HG03280 (cell line): ENCODE measurements at regions not wholly inside any gene's neighbourhood (a gene's known extent, or its start where the extent isn't known, plus 50 kb on each side); places are given as distances from the start of the nearest gene placed in this dataset.
A peak's percentile ranks its signal among the peaks of the same experiment; 100 is the strongest.

Source experiments
- ATAC-seq: cut with Tn5 transposase; IDR thresholded peaks from one replicate; pipeline ENCODE4 v1.9.1; 2021; ENCODE audit warnings: mild to moderate bottlenecking, moderate library complexity; ENCODE audit not compliant: unreplicated experiment

DNA sequence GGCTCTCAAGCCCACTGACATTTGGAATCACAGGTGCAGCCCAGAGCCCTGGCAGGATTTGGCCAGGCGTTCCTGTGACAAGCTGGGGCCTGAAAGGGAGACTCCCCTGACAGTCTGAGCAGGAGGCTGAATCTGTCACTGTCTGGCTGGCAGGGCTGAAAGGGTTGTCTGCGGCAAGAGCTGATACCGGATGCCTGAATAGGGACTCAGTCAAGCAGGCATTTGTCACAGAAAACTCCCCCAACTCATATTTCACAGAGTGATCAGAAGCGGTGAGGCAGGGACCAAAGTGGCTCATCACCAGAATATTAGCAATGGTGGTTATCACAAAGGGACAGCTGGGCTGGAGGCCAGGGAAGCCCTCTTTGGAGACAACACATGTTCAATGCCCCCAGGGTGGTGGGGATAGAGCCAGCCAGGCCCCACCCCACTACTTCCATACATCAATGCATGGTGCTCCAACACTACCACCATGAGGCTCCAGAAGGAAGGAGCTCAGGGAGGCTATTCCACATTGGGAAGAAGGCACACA, 295.5 kb downstream of the DTWD2 start:
- ATAC-seq, result no peak

DNA sequence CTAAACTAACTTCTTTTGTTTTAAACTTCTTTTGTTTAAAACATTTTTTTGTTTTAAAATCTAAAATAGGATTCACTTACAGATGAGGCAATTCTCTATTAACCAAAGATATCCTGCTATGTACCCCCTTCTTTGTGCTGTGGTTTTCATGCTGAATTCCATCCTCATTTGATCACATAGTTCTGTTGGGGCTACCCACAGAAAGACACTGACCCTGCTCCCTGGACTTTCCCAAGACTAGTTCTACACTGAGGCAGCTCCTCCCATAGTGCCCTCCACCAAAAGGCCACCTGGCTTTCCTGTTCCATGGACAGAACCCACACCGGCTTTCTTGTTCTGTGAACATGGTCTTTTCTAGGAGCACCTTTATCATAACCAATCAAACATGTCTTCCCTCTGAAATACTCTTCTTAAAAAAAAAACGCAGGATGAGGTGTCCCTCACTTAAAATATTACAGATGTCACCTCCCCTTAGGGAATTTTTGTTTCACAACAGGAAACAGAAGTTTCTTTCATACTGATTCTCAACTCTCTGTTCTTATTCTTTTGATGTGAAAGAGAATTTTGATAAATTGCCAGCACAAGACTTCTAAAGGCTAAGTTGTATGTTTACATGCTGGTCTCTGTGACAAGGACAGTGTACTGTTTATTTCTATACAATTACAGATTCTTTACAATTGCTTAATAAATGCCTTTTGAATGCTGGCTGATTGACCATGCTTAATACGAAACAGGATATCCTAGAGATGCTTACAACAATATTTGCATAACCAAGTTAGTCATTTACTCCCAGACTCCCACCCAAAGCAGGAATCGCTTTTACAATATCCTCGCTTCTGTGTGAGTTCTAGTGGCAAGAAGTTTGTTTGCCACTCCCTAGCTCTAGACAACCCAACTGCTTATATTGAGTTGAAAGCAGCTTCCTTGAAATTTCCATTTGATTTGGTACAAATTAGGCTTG, 300.4 kb downstream of the DTWD2 start:
- ATAC-seq, result no peak

DNA sequence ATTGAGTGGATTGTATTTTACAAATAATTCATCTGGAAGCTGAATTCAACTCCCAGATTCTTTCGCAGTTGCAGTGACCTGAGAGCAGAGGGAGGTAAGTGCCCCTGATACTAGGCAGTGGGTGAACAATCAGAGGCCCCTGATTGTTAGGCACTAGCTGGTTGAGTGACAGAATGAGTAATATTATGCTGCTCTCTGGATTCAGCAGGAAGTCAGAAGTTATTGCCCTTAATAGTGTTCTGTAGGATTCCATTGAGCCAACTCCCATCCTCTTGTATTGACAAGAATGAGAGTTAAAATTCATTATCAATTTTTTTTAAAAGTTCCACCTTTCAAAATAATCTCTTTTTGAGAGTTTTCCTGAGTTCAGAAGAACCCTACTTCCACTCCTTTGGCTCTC, 301.2 kb downstream of the DTWD2 start:
- ATAC-seq, result no peak

DNA sequence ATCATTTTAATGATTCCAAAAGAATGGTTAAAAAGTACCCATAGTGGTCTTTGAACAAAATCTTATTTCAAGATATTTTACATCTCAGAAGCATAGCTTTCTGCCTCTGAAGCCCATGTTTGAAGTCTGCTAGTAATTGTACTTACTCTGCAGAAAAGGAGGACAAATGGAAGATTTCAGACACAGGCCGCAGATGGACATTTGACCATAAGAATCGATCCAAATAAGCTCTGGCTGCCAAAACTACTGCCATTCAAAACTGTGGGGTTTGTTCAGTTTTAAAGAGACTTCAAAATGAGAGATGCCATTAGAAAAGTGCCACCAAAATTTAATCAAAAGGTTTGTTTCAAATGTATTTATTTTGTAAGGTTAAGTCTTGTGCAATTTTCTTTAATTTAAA, 306.7 kb downstream of the DTWD2 start:
- ATAC-seq, result no peak

GRCh38 chr5:118679264-118679940, 308.9 kb downstream of the DTWD2 start:
- ATAC-seq, result peak; percentile 65

DNA sequence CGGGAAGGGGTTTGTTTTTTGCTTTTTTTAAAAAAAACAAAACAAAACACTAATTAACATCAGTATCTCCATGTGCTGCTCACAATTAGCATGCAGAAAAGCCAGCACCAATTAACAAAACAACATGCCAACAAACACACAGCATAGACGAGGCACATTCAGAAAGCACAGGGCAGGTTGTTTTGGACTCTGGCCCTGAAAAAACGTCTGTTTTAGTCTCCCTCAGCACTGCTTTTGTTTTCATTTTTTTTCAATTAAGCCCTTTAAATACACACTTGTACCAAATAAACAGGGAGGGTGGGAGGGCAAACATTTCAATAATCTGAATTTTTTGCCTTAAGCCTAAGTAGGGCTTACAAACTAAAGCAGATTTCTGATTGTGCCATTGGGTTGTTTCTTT, 309.6 kb downstream of the DTWD2 start:
- ATAC-seq, result no peak

DNA sequence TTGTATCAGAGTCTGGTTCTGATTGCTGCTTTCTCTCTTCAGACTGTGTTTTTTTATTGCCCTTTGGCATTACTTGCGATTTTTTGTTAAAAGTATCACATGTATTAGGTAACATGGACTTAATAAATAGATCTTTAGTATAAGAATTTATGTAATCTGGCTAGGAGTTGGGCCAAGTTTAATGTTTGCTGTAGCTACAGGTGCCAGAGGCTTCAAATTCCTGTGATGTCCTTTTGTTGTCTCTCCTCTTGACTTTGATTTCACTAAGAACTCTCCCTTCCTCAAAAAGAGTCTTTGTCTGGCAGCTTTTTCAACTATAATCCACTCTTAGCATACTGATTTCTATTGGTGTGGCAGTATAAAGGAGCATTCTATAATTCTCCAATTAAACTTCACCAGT, 313.1 kb downstream of the DTWD2 start:
- ATAC-seq, result no peak

- ATAC-seq, result no peak
Observed at GRCh38 chr5:118657576-118657975, 330.8 kb downstream of the DTWD2 start.

DNA sequence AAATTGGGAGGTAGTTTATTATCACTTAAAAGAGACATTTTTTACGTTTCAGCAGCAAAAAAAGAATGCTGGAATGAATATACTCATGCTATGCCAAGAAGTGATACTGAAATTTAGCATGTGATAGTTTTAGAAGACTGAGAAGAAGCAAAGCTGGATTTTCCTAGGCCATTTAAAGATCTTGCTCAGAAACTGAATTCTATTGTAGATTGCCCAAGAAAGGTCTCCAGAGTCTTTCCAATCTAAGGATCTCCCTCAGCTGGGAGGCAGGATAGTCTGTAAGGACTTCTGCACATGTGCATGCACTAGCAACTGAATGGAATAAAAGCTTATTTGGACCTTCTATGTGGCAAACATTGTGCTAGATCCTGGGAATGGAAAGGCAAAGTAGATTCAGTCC, 334.5 kb downstream of the DTWD2 start:
- ATAC-seq, result no peak

DNA sequence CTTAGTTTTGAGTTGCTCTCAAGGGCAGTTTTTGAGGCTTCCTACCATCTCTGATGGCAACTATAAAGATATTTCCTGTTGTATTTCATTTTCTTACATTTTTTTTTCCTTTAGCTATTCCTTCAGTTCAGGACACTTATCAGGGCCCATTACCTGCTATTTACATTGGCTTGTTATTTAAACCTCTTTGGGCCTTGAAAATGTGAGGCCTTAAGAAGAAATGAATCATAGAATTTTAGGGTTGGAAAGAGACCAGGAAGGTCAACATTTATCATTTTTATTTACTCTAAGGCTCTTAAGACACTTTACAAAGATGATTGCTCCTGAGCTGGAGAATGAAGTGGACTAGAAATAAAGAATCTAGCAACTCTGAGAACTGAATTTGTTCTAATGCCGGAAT, 335.2 kb downstream of the DTWD2 start:
- no peak for ATAC-seq

- ATAC-seq, result no peak
Observed at GRCh38 chr5:118651002-118651401, 337.3 kb downstream of the DTWD2 start.

GRCh38 chr5:118647587-118647986, 340.8 kb downstream of the DTWD2 start:
- no peak for ATAC-seq

DNA sequence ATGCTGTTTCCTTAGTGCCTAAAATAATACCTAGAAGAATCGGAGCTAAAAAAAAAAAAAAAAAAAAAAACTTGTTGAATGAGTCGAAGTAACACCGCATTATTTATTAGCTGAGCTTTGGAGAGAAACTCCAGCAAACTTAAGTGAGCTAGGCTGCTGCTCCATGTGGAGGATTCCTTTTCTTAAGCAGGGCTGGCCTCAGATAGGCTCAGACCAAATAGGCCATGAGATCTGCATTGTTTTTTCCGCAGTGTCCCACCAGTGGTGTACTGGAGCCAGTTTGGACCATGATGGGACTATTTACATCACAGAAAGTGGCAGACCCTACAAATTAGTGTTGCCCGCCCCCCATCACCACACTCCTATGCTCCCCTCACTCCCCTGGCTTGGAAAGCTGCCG, 341.4 kb downstream of the DTWD2 start:
- no peak for ATAC-seq

DNA sequence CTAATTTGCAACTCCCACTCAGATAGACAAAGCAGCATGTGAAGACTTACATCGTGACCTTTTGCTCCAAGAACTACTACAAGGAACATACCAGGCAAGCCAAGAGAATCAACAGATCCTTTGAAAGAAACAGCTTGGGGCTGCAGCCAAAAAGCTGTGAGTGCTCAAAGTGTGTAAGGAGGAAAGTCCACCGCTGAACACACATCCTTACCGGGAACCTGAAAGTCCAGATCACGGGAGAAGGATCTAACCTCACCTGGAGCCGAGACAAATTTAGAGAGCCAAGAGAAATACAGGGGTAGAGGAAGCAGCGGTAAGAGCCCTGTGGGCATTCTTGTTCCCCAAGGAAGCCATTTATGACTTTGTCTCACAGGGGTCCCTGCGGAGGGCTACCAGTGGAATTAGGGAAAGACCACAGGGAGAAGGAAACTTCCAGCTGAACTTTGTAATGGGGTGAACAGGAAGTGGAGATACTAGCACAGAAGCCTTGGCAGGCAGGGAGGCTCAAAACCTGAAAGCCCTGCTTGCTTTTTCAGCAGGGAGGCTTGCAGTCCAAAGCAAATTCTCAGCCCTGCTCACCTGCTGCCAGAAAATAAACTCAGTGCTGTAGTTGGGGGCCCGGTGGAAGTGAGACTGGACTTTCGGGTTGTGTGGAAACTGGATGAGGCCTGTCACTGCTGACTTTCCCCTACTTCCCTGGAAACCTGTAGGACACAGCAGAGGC, 350.2 kb downstream of the DTWD2 start:
- no peak for ATAC-seq

GRCh38 chr5:118628660-118629354, 359.5 kb downstream of the DTWD2 start:
- no peak for ATAC-seq

DNA sequence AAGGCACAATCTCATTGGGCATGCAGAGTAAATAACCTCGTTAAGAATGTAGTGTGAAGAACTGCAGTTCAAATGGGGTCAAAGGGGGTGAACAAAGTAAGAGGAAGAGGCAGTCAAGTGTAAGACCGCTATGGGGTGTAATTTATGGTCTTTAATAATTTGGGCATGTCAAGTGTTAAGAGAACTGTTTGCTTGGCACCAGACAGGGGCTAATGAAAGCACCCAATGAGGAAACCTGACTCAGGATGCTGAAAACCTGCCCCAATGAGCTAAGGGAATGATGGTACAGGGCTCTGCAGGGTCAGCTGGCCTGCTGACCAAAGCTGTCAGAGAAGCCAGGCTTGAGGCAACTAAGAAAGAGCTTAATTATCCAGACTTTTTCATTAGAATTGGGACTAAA, 368.1 kb downstream of the DTWD2 start:
- no peak for ATAC-seq

- ATAC-seq, result no peak
Observed at GRCh38 chr5:118619823-118620222, 368.5 kb downstream of the DTWD2 start.

- peak; percentile 60 for ATAC-seq
Observed at GRCh38 chr5:118616281-118616680, 372.1 kb downstream of the DTWD2 start.

GRCh38 chr5:118614731-118615456, 373.5 kb downstream of the DTWD2 start:
- no peak for ATAC-seq

- peak; percentile 53 for ATAC-seq
Observed at GRCh38 chr5:118611332-118611945, 376.9 kb downstream of the DTWD2 start.
